Neuronal stem cell (in vitro differentiated cells): ENCODE measurements at regions not wholly inside any gene's neighbourhood (a gene's known extent, or its start where the extent isn't known, plus 50 kb on each side); places are given as distances from the start of the nearest gene placed in this dataset.

ENCODE experiments used
- DNase-seq: peaks from one replicate; pipeline ENCODE4 v3.0.0-alpha.2; 2013; ENCODE audit warnings: low spot score
- H2AFZ ChIP-seq: one replicate; pipeline ENCODE4 v1.6.1; 2013; ENCODE audit warnings: mild to moderate bottlenecking, low read length, inconsistent platforms
- H2AK5ac ChIP-seq: 2 replicates; pipeline ENCODE4 v1.6.1; 2013; ENCODE audit warnings: low read depth, mild to moderate bottlenecking, inconsistent platforms, low read length, moderate library complexity, mixed read lengths
- H2BK120ac ChIP-seq: 2 replicates; pipeline ENCODE4 v1.6.1; 2013; ENCODE audit warnings: low read depth, mild to moderate bottlenecking, inconsistent platforms, low read length, moderate library complexity, mixed read lengths
- H2BK12ac ChIP-seq: one replicate; pipeline ENCODE4 v1.6.1; 2013; ENCODE audit warnings: low read length, inconsistent platforms
- H2BK15ac ChIP-seq: 2 replicates; pipeline ENCODE4 v1.6.1; 2013; ENCODE audit warnings: mild to moderate bottlenecking, low read length, inconsistent platforms, mixed read lengths
- H2BK5ac ChIP-seq: one replicate; pipeline ENCODE4 v1.6.1; 2013; ENCODE audit warnings: inconsistent platforms, mild to moderate bottlenecking, low read length, moderate library complexity
- H3K14ac ChIP-seq: one replicate; pipeline ENCODE4 v1.6.1; 2013; ENCODE audit warnings: low read length, inconsistent platforms
- H3K18ac ChIP-seq: 2 replicates; pipeline ENCODE4 v1.6.1; 2013; ENCODE audit warnings: low read length, inconsistent platforms
- H3K23ac ChIP-seq: 2 replicates; pipeline ENCODE4 v1.6.1; 2013; ENCODE audit warnings: low read depth, mild to moderate bottlenecking, mixed read lengths, low read length, inconsistent platforms; ENCODE audit not compliant: poor library complexity
- H3K27ac ChIP-seq: replicated peaks from 3 replicates; pipeline ENCODE4 v1.5.1; 2013; ENCODE audit warnings: low read length, inconsistent platforms
- H3K27me3 ChIP-seq, 3 experiments: 2 replicates each; pipeline ENCODE4 v1.6.1; 2013; ENCODE audit warnings: low read length in 3 of 3, mild to moderate bottlenecking in 2 of 3, inconsistent platforms in 1 of 3, low read depth in 1 of 3, mixed read lengths in 1 of 3, moderate library complexity in 1 of 3; ENCODE audit not compliant: control insufficient read depth in 3 of 3, insufficient read depth in 3 of 3
- H3K36me3 ChIP-seq, 2 donors: replicated peaks in 1 of 2; 2 replicates each; pipeline ENCODE4 v1.6.1; 2013; ENCODE audit warnings: low read length in 2 of 2; ENCODE audit not compliant: control insufficient read depth in 2 of 2, insufficient read depth in 2 of 2
- H3K4ac ChIP-seq: 2 replicates; pipeline ENCODE4 v1.6.1; 2013; ENCODE audit warnings: inconsistent platforms, mild to moderate bottlenecking, low read length, moderate library complexity
- H3K4me1 ChIP-seq, 2 donors: 1 replicate in 1 of 2; 2 replicates in 1 of 2; pipeline ENCODE4 v1.6.1; 2013; ENCODE audit warnings: low read length in 2 of 2, low read depth in 1 of 2; ENCODE audit not compliant: control insufficient read depth in 2 of 2, insufficient read depth in 1 of 2
- H3K4me2 ChIP-seq: one replicate; pipeline ENCODE4 v1.6.1; 2013; ENCODE audit warnings: mild to moderate bottlenecking, low read length, inconsistent platforms; ENCODE audit not compliant: insufficient read depth, poor library complexity, severe bottlenecking
- H3K4me3 ChIP-seq, 2 donors: 2 replicates each; pipeline ENCODE4 v1.5.1; 2013; ENCODE audit warnings: low read length in 2 of 2, mild to moderate bottlenecking in 2 of 2, inconsistent platforms in 1 of 2, moderate library complexity in 1 of 2
- H3K79me1 ChIP-seq: one replicate; pipeline ENCODE4 v1.6.1; 2013; ENCODE audit warnings: low read depth, mild to moderate bottlenecking, inconsistent platforms, low read length, moderate library complexity
- H3K9ac ChIP-seq: one replicate; pipeline ENCODE4 v1.6.1; 2013; ENCODE audit warnings: mild to moderate bottlenecking, low read depth, low read length, inconsistent platforms; ENCODE audit not compliant: poor library complexity
- H3K9me3 ChIP-seq, 2 donors: replicated peaks in 1 of 2; 2 replicates each; pipeline versions ENCODE3 to v1.6.1; 2013; ENCODE audit warnings: low read length in 2 of 2, mild to moderate bottlenecking in 2 of 2, inconsistent platforms in 1 of 2, low read depth in 1 of 2, mixed read lengths in 1 of 2, moderate library complexity in 1 of 2; ENCODE audit not compliant: control insufficient read depth in 2 of 2, insufficient read depth in 1 of 2
- H4K8ac ChIP-seq: one replicate; pipeline ENCODE4 v1.6.1; 2013; ENCODE audit warnings: low read depth, mild to moderate bottlenecking, inconsistent platforms, low read length, moderate library complexity
- H4K91ac ChIP-seq: one replicate; pipeline ENCODE4 v1.6.1; 2013; ENCODE audit warnings: low read length, low read depth, mild to moderate bottlenecking, inconsistent platforms; ENCODE audit not compliant: poor library complexity
- WGBS, 2 donors: extraction: QIAGEN DNeasy Blood & Tissue Kit; methylation state at CpG; one replicate each; pipeline ENCODE4 v1.1.7; 2013; ENCODE audit warnings: missing lambda C conversion rate in 2 of 2, mixed read lengths in 1 of 2; ENCODE audit not compliant: insufficient read length in 2 of 2, insufficient replicate concordance in 1 of 2; ENCODE audit errors: extremely low coverage in 2 of 2; 5-methylcytosine and 5-hydroxymethylcytosine counted together

DNA sequence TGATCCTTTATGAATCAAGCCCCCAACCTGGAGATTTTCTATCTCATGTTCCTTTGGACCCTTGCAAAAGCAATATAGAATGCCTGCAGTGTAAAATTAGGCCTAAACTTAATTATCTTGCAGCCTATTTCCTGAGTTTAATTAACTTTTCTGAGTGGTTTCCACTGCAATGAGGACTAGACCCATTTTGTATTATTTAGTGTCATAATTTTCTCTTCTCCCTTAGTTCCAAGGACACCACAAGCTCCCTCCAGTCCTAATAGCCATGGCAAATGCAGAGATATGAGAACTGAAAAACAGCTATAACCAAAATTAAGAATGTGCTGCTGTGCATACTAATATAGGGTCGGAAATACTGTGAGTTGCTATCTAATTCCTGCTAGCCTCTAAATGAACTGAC, 90.9 kb upstream of the GRAMD2B start:
- no peak overlapping the region for H3K14ac ChIP-seq
- H2BK12ac ChIP-seq: no peak overlapping the region
- H3K27ac ChIP-seq: no peak overlapping the region
- no peak for DNase-seq
- no peak overlapping the region for H2BK15ac ChIP-seq
- no peak overlapping the region for H3K4me3 ChIP-seq
- H3K23ac ChIP-seq: no peak overlapping the region
- no peak overlapping the region for H3K4ac ChIP-seq
- H4K8ac ChIP-seq: no peak overlapping the region
- H2AK5ac ChIP-seq: no peak overlapping the region
- WGBS, 2 donors: no CpG with 5 or more reads among the region's 1 CpG
- no peak overlapping the region for H2BK5ac ChIP-seq
- H3K79me1 ChIP-seq: no peaks in the 10 kb centered on the region
- no peak overlapping the region for H3K18ac ChIP-seq
- no peak overlapping the region for H2BK120ac ChIP-seq
- peaks cover 13 to 14% of the 10 kb centered on the region in 2 donors for H3K4me1 ChIP-seq
- no peaks in the 10 kb centered on the region for H3K9me3 ChIP-seq
- H2AFZ ChIP-seq: no peak overlapping the region
- H4K91ac ChIP-seq: no peak overlapping the region
- H3K27me3 ChIP-seq: no peaks in the 10 kb centered on the region
- H3K36me3 ChIP-seq: no peaks in the 10 kb centered on the region
- no peak overlapping the region for H3K9ac ChIP-seq
- no peak overlapping the region for H3K4me2 ChIP-seq

DNA sequence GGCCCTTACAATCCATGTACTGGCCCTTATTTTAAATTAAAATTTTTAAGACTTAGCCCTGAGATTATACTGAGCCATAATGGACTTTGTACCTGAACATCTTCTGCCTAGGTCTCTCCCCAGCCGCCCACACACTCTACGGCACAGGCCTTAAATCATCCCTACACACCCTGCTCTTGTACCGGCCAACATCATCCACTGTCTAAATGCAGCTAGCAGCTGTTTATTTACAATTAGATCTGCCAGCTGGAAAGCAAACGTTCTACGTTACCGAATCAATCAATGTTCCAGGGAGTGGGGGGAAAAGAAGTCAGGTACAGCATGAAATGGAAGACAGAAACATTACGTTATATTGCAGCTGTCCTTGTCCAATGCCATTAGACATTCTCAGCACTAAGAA, 88.4 kb upstream of the GRAMD2B start:
- no peak overlapping the region for H2AK5ac ChIP-seq
- no peak overlapping the region for H2BK12ac ChIP-seq
- no peak overlapping the region for H3K4me3 ChIP-seq
- no CpG with 5 or more reads among the region's 7 CpGs for WGBS, 2 donors
- H3K4me2 ChIP-seq: no peak overlapping the region
- no peak overlapping the region for H3K27ac ChIP-seq
- H4K91ac ChIP-seq: no peak overlapping the region
- no peak overlapping the region for H3K9ac ChIP-seq
- H3K23ac ChIP-seq: no peak overlapping the region
- DNase-seq: no peak
- no peak overlapping the region for H3K18ac ChIP-seq
- H3K14ac ChIP-seq: no peak overlapping the region
- H3K9me3 ChIP-seq: no peaks in the 10 kb centered on the region
- H3K79me1 ChIP-seq: no peaks in the 10 kb centered on the region
- H3K27me3 ChIP-seq: no peaks in the 10 kb centered on the region
- no peak overlapping the region for H2BK15ac ChIP-seq
- no peak overlapping the region for H2AFZ ChIP-seq
- H3K4me1 ChIP-seq: peaks cover 14 to 16% of the 10 kb centered on the region in 2 donors
- no peak overlapping the region for H2BK120ac ChIP-seq
- no peak overlapping the region for H4K8ac ChIP-seq
- no peaks in the 10 kb centered on the region for H3K36me3 ChIP-seq
- no peak overlapping the region for H2BK5ac ChIP-seq
- H3K4ac ChIP-seq: no peak overlapping the region

- Histone ChIP-seq H3K27ac (no peak overlapping the region), H2BK12ac (no peak overlapping the region), H2AK5ac (no peak overlapping the region), H3K79me1 (no peaks in the 10 kb centered on the region), H3K4me3 (no peak overlapping the region), H3K23ac (no peak overlapping the region), H3K9me3 (no peaks in the 10 kb centered on the region), H2BK5ac (no peak overlapping the region), H3K27me3 (no peaks in the 10 kb centered on the region), H3K36me3 (no peaks in the 10 kb centered on the region), H2AFZ (peak overlapping the region; percentile 59), H3K4me2 (no peak overlapping the region), H3K4ac (no peak overlapping the region), H4K91ac (no peak overlapping the region), H3K9ac (no peak overlapping the region), H3K4me1 (peaks cover 14 to 16% of the 10 kb centered on the region in 2 donors), H4K8ac (no peak overlapping the region), H3K18ac (no peak overlapping the region), H2BK120ac (no peak overlapping the region), H2BK15ac (no peak overlapping the region), H3K14ac (no peak overlapping the region)
- no CpG with 5 or more reads among the region's 2 CpGs for WGBS, 2 donors
- DNase-seq: no peak
These were observed 87.3 kb upstream of the GRAMD2B start for GRCh38 chr5:126335886-126336285.

DNA sequence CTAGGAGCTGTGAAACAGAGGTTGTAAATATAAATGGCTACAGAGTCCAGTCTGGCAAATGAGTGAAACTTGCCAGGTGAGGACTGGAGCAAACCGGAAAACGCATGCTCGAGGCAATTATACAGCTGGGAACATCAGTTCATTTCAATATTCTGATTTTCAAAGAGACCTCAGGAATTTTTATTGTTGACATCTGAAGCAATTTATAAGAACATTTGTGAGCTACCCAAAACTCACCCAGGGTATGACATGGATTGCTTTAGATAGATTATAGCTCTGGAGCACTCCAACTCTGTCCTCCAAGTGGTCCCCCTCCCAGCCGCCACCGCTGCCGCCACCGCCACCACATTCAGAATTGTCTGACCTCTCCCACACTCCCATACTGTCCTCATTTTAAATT, 84.6 kb upstream of the GRAMD2B start:
- Histone ChIP-seq H3K27me3 (no peaks in the 10 kb centered on the region), H3K9ac (no peak overlapping the region), H2BK5ac (no peak overlapping the region), H4K8ac (no peak overlapping the region), H3K36me3 (no peaks in the 10 kb centered on the region), H2AFZ (no peak overlapping the region), H3K27ac (no peak overlapping the region), H3K14ac (no peak overlapping the region), H2BK15ac (no peak overlapping the region), H3K4ac (no peak overlapping the region), H3K23ac (no peak overlapping the region), H3K4me2 (no peak overlapping the region), H2BK12ac (no peak overlapping the region), H2BK120ac (no peak overlapping the region), H4K91ac (no peak overlapping the region), H3K9me3 (no peaks in the 10 kb centered on the region), H3K18ac (no peak overlapping the region), H3K79me1 (no peaks in the 10 kb centered on the region), H3K4me1 (peaks cover 14 to 16% of the 10 kb centered on the region in 2 donors), H2AK5ac (no peak overlapping the region), H3K4me3 (no peak overlapping the region)
- DNase-seq: no peak
- no CpG with 5 or more reads among the region's 7 CpGs for WGBS, 2 donors
